Panc1 (cell line): ENCODE measurements at regions not wholly inside any gene's neighbourhood (a gene's known extent, or its start where the extent isn't known, plus 50 kb on each side); places are given as distances from the start of the nearest gene placed in this dataset.

Experiments used
- ATAC-seq: fragments of 200-7000 bp; cut with Tn5 transposase; 2 replicates; pipeline ENCODE4 v1.9.1; 2020; ENCODE audit warnings: mild to moderate bottlenecking, moderate library complexity
- BruUV-seq: library from RNA; stranded (reverse); fragments of 400-500 nt; replicated peaks from 2 replicates; lab custom pipeline; 2021; lab: Mats Ljungman, UMichigan
- CTCF ChIA-PET: fragments of 300-600 bp; sonication (Branson Sonifier 250); formaldehyde crosslinking; loops from one replicate; lab custom pipeline; 2022; ENCODE audit warnings: antibody characterized with exemption; lab: Charles Lee
- POLR2A ChIA-PET: fragments of 300-600 bp; sonication (Branson Sonifier 250); formaldehyde crosslinking; loops from one replicate; lab custom pipeline; 2022; ENCODE audit warnings: antibody characterized with exemption; lab: Charles Lee
- DNase-seq: peaks from one replicate; pipeline ENCODE4 v3.0.0-alpha.2; 2010; ENCODE audit warnings: low read depth, low spot score
- H3K27ac ChIP-seq: 2 replicates; pipeline ENCODE4 v1.5.1; 2011; ENCODE audit warnings: mild to moderate bottlenecking, low read length, inconsistent platforms
- H3K27me3 ChIP-seq: fragments of 200-500 bp; sonication (Bioruptor generic); 2 replicates; pipeline ENCODE4 v1.6.0; 2014; ENCODE audit warnings: low read length, inconsistent platforms; ENCODE audit not compliant: control insufficient read depth, insufficient read depth
- H3K36me3 ChIP-seq: fragments of 200-500 bp; sonication (Bioruptor generic); 2 replicates; pipeline ENCODE4 v1.5.1; 2014; ENCODE audit warnings: inconsistent platforms, mild to moderate bottlenecking, low read length, moderate library complexity; ENCODE audit not compliant: control insufficient read depth, insufficient read depth
- H3K4me1 ChIP-seq: 2 replicates; pipeline ENCODE4 v1.5.1; 2011; ENCODE audit warnings: inconsistent platforms, mild to moderate bottlenecking, low read length, moderate library complexity; ENCODE audit not compliant: control insufficient read depth, insufficient read depth
- H3K4me3 ChIP-seq, 2 experiments: 2 replicates each; pipeline ENCODE4 v1.5.1; 2011 to 2012; ENCODE audit warnings: low read depth in 2 of 2, low read length in 2 of 2, mild to moderate bottlenecking in 2 of 2, inconsistent platforms in 1 of 2, moderate library complexity in 1 of 2
- H3K9me3 ChIP-seq: fragments of 200-500 bp; sonication (Bioruptor generic); 2 replicates; pipeline ENCODE4 v1.5.1; 2014; ENCODE audit warnings: low read depth, mild to moderate bottlenecking, inconsistent platforms, low read length, moderate library complexity; ENCODE audit not compliant: control insufficient read depth, insufficient read depth
- CTCF ChIP-seq: fragments of 450-650 bp; IDR thresholded peaks from 2 replicates; pipeline ENCODE4 v1.5.1; 2017; ENCODE audit warnings: mild to moderate bottlenecking
- POLR2AphosphoS5 ChIP-seq: IDR thresholded peaks from 2 replicates; pipeline ENCODE4 v1.6.1; 2012; ENCODE audit warnings: mild to moderate bottlenecking, low read depth, low read length, moderate library complexity
- REST ChIP-seq, 2 experiments: IDR thresholded peaks; 2 replicates each; pipeline ENCODE4 v1.6.1; 2011 to 2012; ENCODE audit warnings: low read depth in 2 of 2, control low read depth in 1 of 2, low read length in 1 of 2, mild to moderate bottlenecking in 1 of 2, moderate library complexity in 1 of 2; ENCODE audit not compliant: insufficient read depth in 1 of 2
- SIN3A ChIP-seq: IDR thresholded peaks from 2 replicates; pipeline ENCODE4 v1.6.1; 2012; ENCODE audit warnings: low read depth, mild to moderate bottlenecking, low read length, moderate library complexity, borderline replicate concordance; ENCODE audit not compliant: insufficient read depth
- TCF7L2 ChIP-seq: IDR thresholded peaks from 2 replicates; pipeline ENCODE4 v1.6.1; 2011; ENCODE audit warnings: mild to moderate bottlenecking, low read depth, low read length, inconsistent platforms
- in situ Hi-C: cut with HindIII; loops from 2 replicates; pipeline ENCODE4 v1.10.0; 2016; ENCODE audit warnings: low sequenced_read_pairs, low pct_unique_long_range_greater_than_20kb
- intact Hi-C: fragments of 100-400 bp; cut with micrococcal nuclease; formaldehyde crosslinking; loops from one replicate; pipeline ENCODE4 v1.10.0; 2022; ENCODE audit not compliant: unreplicated experiment

GRCh38 chr4:125501568-125501967 lies 186.8 kb downstream of the FAT4 start:
- H3K4me3 ChIP-seq = no peak overlapping the region
- ATAC-seq (no peak), DNase-seq (no peak)
- TF ChIP-seq TCF7L2 = no peak
- TF ChIP-seq SIN3A = no peak
- no peak for TF ChIP-seq POLR2AphosphoS5
- TF ChIP-seq CTCF = no peak
- TF ChIP-seq REST (IDR thresholded peaks at IDR 0.05; ENCODE audit: insufficient read depth in 1 of 2, low read depth in 2 of 2, low read length in 1 of 2) = no peak
- ChIA-PET CTCF (no interaction called here), POLR2A (interaction anchor here (0.6 kb wide), 1 partner anchor 11 kb away, joined by 3 read pairs; no protein-coding TSS in a partner anchor)
- no peaks in the 10 kb centered on the region for H3K27me3 ChIP-seq
- H3K27ac ChIP-seq = no peak overlapping the region
- in situ Hi-C loops = no loop called here
- no peaks in the 10 kb centered on the region for H3K9me3 ChIP-seq
- no TSS peak for BruUV-seq
- intact Hi-C loops = no loop called here
- H3K36me3 ChIP-seq = no peaks in the 10 kb centered on the region
- H3K4me1 ChIP-seq = no peaks in the 10 kb centered on the region

GRCh38 chr4:125505621-125506020 lies 190.9 kb downstream of the FAT4 start:
- Histone ChIP-seq H3K4me3 (no peak overlapping the region), H3K27me3 (no peaks in the 10 kb centered on the region), H3K36me3 (no peaks in the 10 kb centered on the region), H3K4me1 (no peaks in the 10 kb centered on the region), H3K27ac (no peak overlapping the region), H3K9me3 (no peaks in the 10 kb centered on the region)
- ATAC-seq (no peak), DNase-seq (no peak)
- CTCF ChIA-PET = no interaction called here
- in situ Hi-C loops (no loop called here), intact Hi-C loops (no loop called here)
- no peak for TF ChIP-seq SIN3A
- no peak for TF ChIP-seq TCF7L2
- no peak for TF ChIP-seq REST (IDR thresholded peaks at IDR 0.05; ENCODE audit: insufficient read depth in 1 of 2, low read depth in 2 of 2, low read length in 1 of 2)
- no peak for TF ChIP-seq POLR2AphosphoS5
- no peak for TF ChIP-seq CTCF
- BruUV-seq = no TSS peak
- POLR2A ChIA-PET = no interaction called here
